A673 (cell line): ENCODE measurements at regions not wholly inside any gene's neighbourhood (a gene's known extent, or its start where the extent isn't known, plus 50 kb on each side); places are given as distances from the start of the nearest gene placed in this dataset.

Source experiments
- BruUV-seq: library from RNA; stranded (reverse); fragments of 400-500 nt; replicated peaks from 2 replicates; lab custom pipeline; 2021; lab: Mats Ljungman, UMichigan
- CTCF ChIA-PET: fragments of 300-600 bp; sonication (Branson Sonifier 250); formaldehyde crosslinking; loops from one replicate; lab custom pipeline; 2022; ENCODE audit warnings: antibody characterized with exemption; lab: Charles Lee
- POLR2A ChIA-PET: fragments of 300-600 bp; sonication (Branson Sonifier 250); formaldehyde crosslinking; loops from one replicate; lab custom pipeline; 2022; ENCODE audit warnings: antibody characterized with exemption; ENCODE audit not compliant: low non-redundant PET; lab: Charles Lee
- DNase-seq: peaks from one replicate; pipeline ENCODE4 v3.0.0-alpha.2; 2015; ENCODE audit warnings: low spot score
- H3K27ac ChIP-seq: fragments of 200-600 bp; sonication (generic); 2 replicates; pipeline ENCODE4 v1.5.1; 2016; ENCODE audit warnings: mixed run types, low read depth, mild to moderate bottlenecking, mixed read lengths, antibody characterized with exemption, low read length; ENCODE audit not compliant: poor library complexity, severe bottlenecking
- H3K27me3 ChIP-seq: fragments of 200-600 bp; sonication (generic); replicated peaks from 2 replicates; pipeline ENCODE4 v1.6.1; 2017; ENCODE audit warnings: mixed run types, low read depth, mild to moderate bottlenecking, mixed read lengths, antibody characterized with exemption, low read length; ENCODE audit not compliant: insufficient read depth, poor library complexity
- H3K36me3 ChIP-seq: fragments of 200-600 bp; sonication (generic); 2 replicates; pipeline ENCODE4 v1.6.1; 2016; ENCODE audit warnings: mixed run types, mild to moderate bottlenecking, mixed read lengths, antibody characterized with exemption, low read length; ENCODE audit not compliant: insufficient read depth, poor library complexity, severe bottlenecking
- H3K4me1 ChIP-seq: fragments of 200-600 bp; sonication (generic); 2 replicates; pipeline ENCODE4 v1.6.1; 2017; ENCODE audit warnings: mixed run types, mild to moderate bottlenecking, mixed read lengths, antibody characterized with exemption, low read length; ENCODE audit not compliant: insufficient read depth, poor library complexity, severe bottlenecking
- H3K4me3 ChIP-seq: fragments of 200-600 bp; sonication (generic); 2 replicates; pipeline ENCODE4 v1.5.1; 2016; ENCODE audit warnings: low read depth, mixed run types, mild to moderate bottlenecking, mixed read lengths, low read length; ENCODE audit not compliant: poor library complexity, severe bottlenecking
- H3K9me3 ChIP-seq: fragments of 200-600 bp; sonication (generic); 2 replicates; pipeline ENCODE4 v1.6.1; 2016; ENCODE audit warnings: mixed run types, low read depth, mild to moderate bottlenecking, mixed read lengths, antibody characterized with exemption, low read length; ENCODE audit not compliant: poor library complexity, severe bottlenecking
- EZH2 ChIP-seq: fragments of 200-600 bp; sonication (generic); IDR thresholded peaks from 2 replicates; pipeline ENCODE4 v1.6.1; 2017; ENCODE audit warnings: borderline replicate concordance, low read depth, mild to moderate bottlenecking, mixed read lengths, antibody characterized with exemption, low read length; ENCODE audit not compliant: poor library complexity, severe bottlenecking
- intact Hi-C: fragments of 100-400 bp; cut with micrococcal nuclease; formaldehyde crosslinking; loops from one replicate; pipeline ENCODE4 v1.10.0; 2022; ENCODE audit not compliant: unreplicated experiment
- TF ChIP-seq, protein P1 (sequence below): fragments of 300-800, 200-600 bp; sonication (generic); conservative IDR thresholded peaks from 2 replicates; pipeline ENCODE4 v1.5.1; 2017; ENCODE audit warnings: low read depth, mild to moderate bottlenecking, antibody characterized with exemption, low read length, moderate library complexity, mixed read lengths

- Histone ChIP-seq H3K36me3 (no peaks in the 10 kb centered on the region), H3K27ac (no peak overlapping the region), H3K9me3 (peaks cover 3% of the 10 kb centered on the region), H3K4me3 (no peak overlapping the region), H3K4me1 (no peaks in the 10 kb centered on the region), H3K27me3 (no peaks in the 10 kb centered on the region)
- BruUV-seq = no TSS peak
- intact Hi-C loops = no loop called here
- TF ChIP-seq, protein P1, sequence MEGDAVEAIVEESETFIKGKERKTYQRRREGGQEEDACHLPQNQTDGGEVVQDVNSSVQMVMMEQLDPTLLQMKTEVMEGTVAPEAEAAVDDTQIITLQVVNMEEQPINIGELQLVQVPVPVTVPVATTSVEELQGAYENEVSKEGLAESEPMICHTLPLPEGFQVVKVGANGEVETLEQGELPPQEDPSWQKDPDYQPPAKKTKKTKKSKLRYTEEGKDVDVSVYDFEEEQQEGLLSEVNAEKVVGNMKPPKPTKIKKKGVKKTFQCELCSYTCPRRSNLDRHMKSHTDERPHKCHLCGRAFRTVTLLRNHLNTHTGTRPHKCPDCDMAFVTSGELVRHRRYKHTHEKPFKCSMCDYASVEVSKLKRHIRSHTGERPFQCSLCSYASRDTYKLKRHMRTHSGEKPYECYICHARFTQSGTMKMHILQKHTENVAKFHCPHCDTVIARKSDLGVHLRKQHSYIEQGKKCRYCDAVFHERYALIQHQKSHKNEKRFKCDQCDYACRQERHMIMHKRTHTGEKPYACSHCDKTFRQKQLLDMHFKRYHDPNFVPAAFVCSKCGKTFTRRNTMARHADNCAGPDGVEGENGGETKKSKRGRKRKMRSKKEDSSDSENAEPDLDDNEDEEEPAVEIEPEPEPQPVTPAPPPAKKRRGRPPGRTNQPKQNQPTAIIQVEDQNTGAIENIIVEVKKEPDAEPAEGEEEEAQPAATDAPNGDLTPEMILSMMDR = no peak
- TF ChIP-seq EZH2 = no peak
- no peak for DNase-seq
- CTCF ChIA-PET = no interaction called here
- POLR2A ChIA-PET = no interaction called here
These were observed 472.6 kb downstream of the SNAPC1 start for GRCh38 chr14:62234849-62235248.

- no peak for DNase-seq
- Histone ChIP-seq H3K4me3 (no peak overlapping the region), H3K4me1 (no peaks in the 10 kb centered on the region), H3K36me3 (no peaks in the 10 kb centered on the region), H3K27me3 (no peaks in the 10 kb centered on the region), H3K9me3 (no peaks in the 10 kb centered on the region), H3K27ac (no peak overlapping the region)
- no peak for TF ChIP-seq EZH2
- TF ChIP-seq, protein P1 = no peak
- ChIA-PET CTCF (no interaction called here), POLR2A (no interaction called here)
- intact Hi-C loops = no loop called here
- BruUV-seq = no TSS peak
These were observed 482.0 kb downstream of the SNAPC1 start for GRCh38 chr14:62244221-62244620.

- no peak for TF ChIP-seq EZH2
- TF ChIP-seq, protein P1 = no peak
- no TSS peak for BruUV-seq
- intact Hi-C loops = no loop called here
- ChIA-PET POLR2A (no interaction called here), CTCF (no interaction called here)
- no peak for DNase-seq
- Histone ChIP-seq H3K4me1 (no peaks in the 10 kb centered on the region), H3K27me3 (no peaks in the 10 kb centered on the region), H3K27ac (no peak overlapping the region), H3K9me3 (no peaks in the 10 kb centered on the region), H3K4me3 (no peak overlapping the region), H3K36me3 (no peaks in the 10 kb centered on the region)
These were observed 485.0 kb downstream of the SNAPC1 start for GRCh38 chr14:62247266-62247665.
